ENCODE measurements at regions not wholly inside any gene's neighbourhood (a gene's known extent, or its start where the extent isn't known, plus 50 kb on each side); places are given as distances from the start of the nearest gene placed in this dataset.

- Histone ChIP-seq H4K91ac (ENCODE audit: insufficient read depth, low read depth, low read length) (no peak overlapping the region), H3K4me2 (ENCODE audit: low read depth, low read length) (no peak overlapping the region), H2BK20ac (ENCODE audit: low read depth, low read length) (no peak overlapping the region), H3K27me3 (ENCODE audit: control insufficient read depth, insufficient read depth, low read length) (no peaks in the 10 kb centered on the region), H3K4me3 (ENCODE audit: insufficient read depth, low read depth, low read length) (no peak overlapping the region), H2BK15ac (ENCODE audit: low read depth, low read length) (no peak overlapping the region), H3K18ac (ENCODE audit: low read depth, low read length) (no peak overlapping the region), H3K9me3 (ENCODE audit: control insufficient read depth, insufficient read depth, low read length) (no peaks in the 10 kb centered on the region), H3K9me1 (ENCODE audit: insufficient read depth, low read length) (no peaks in the 10 kb centered on the region), H3K27ac (ENCODE audit: insufficient read depth, low read length) (no peak overlapping the region), H3K36me3 (ENCODE audit: control insufficient read depth, insufficient read depth, low read length) (no peaks in the 10 kb centered on the region), H2AK5ac (ENCODE audit: low read depth, low read length) (no peak overlapping the region), H3K9ac (ENCODE audit: low read depth, low read length) (no peak overlapping the region), H4K8ac (ENCODE audit: low read depth in 2 of 2, low read length in 2 of 2) (no peak overlapping the region), H4K5ac (ENCODE audit: low read depth, low read length) (no peak overlapping the region), H3K4me1 (ENCODE audit: control insufficient read depth, insufficient read depth, low read length) (no peaks in the 10 kb centered on the region), H2AK9ac (replicated peaks; ENCODE audit: low read depth, low read length, poor library complexity) (no peak overlapping the region), H3K79me1 (ENCODE audit: low read depth in 1 of 2, low read length in 2 of 2) (no peaks in the 10 kb centered on the region), H3K23ac (ENCODE audit: low read depth, low read length) (no peak overlapping the region), H2AFZ (replicated peaks; ENCODE audit: low read length, poor library complexity) (no peak overlapping the region), H4K20me1 (ENCODE audit: insufficient read depth, low read length) (no peaks in the 10 kb centered on the region), H3K4ac (ENCODE audit: low read depth, low read length) (no peak overlapping the region), H2BK5ac (ENCODE audit: low read depth, low read length, poor library complexity, severe bottlenecking) (no peak overlapping the region), H3K56ac (ENCODE audit: extremely low read depth, insufficient read depth, low read length) (no peak overlapping the region), H2BK120ac (ENCODE audit: low read depth, low read length) (no peak overlapping the region), H3K14ac (replicated peaks; ENCODE audit: low read depth, low read length) (no peak overlapping the region)
- DNase-seq (no peak), ATAC-seq (ENCODE audit: low read depth) (no peak)
- ChIA-PET CTCF (no interaction called here), POLR2A (ENCODE audit: unreplicated experiment) (no interaction called here)
- TF ChIP-seq MXI1 (IDR thresholded peaks at IDR 0.05; ENCODE audit: borderline replicate concordance, low read depth, low read length): no peak
- no peak for TF ChIP-seq CTCF (conservative IDR thresholded peaks at IDR 0.05; ENCODE audit: low read depth, low read length)
- TF ChIP-seq SMC3 (IDR thresholded peaks at IDR 0.05; ENCODE audit: low read depth, low read length): no peak
- no peak for TF ChIP-seq ELK1 (IDR thresholded peaks at IDR 0.05; ENCODE audit: borderline replicate concordance, low read depth, low read length)
- no peak for TF ChIP-seq RFX5 (IDR thresholded peaks at IDR 0.05; ENCODE audit: low read depth, low read length)
- no peak for TF ChIP-seq BHLHE40 (IDR thresholded peaks at IDR 0.05; ENCODE audit: low read depth, low read length)
- no peak for TF ChIP-seq FOS (IDR thresholded peaks at IDR 0.05; ENCODE audit: low read depth, low read length)
- no peak for TF ChIP-seq RAD21 (IDR thresholded peaks at IDR 0.05; ENCODE audit: low read length)
- TF ChIP-seq RCOR1 (IDR thresholded peaks at IDR 0.05; ENCODE audit: insufficient replicate concordance, low read length): no peak
- TF ChIP-seq CHD1 (IDR thresholded peaks at IDR 0.05; ENCODE audit: low read depth, low read length): no peak
- TF ChIP-seq CEBPB (IDR thresholded peaks at IDR 0.05; ENCODE audit: low read depth, low read length): no peak
- TF ChIP-seq MAZ (IDR thresholded peaks at IDR 0.05; ENCODE audit: borderline replicate concordance, low read depth, low read length): no peak
- no peak for TF ChIP-seq MAFK (IDR thresholded peaks at IDR 0.05; ENCODE audit: low read depth, low read length)
- no peak for TF ChIP-seq USF2 (IDR thresholded peaks at IDR 0.05; ENCODE audit: low read depth, low read length)
- TF ChIP-seq POLR2A (IDR thresholded peaks at IDR 0.05; ENCODE audit: low read depth, low read length): no peak
- no peak for TF ChIP-seq NFE2L2 (IDR thresholded peaks at IDR 0.05; ENCODE audit: low read depth, low read length)
- BruUV-seq (replicated peaks): no TSS peak
- dilution Hi-C loops (cut with HindIII; ENCODE audit: low sequenced_read_pairs, unreplicated experiment) (no loop called here), in situ Hi-C loops (cut with MboI; ENCODE audit: low sequenced_read_pairs) (no loop called here), intact Hi-C loops (cut with micrococcal nuclease) (no loop called here)
- WGBS, 2 experiments (ENCODE audit: extremely low coverage in 2 of 2, insufficient read length in 1 of 2): 100% methylated on average over 1 of the region's 1 CpG; no CpG with 5 or more reads in 1 of the 2 experiments
Measured at GRCh38 chr1:222938986-222939385, 124.1 kb downstream of the DISP1 start.
